HL-60 (cell line): ENCODE measurements at regions not wholly inside any gene's neighbourhood (a gene's known extent, or its start where the extent isn't known, plus 50 kb on each side); places are given as distances from the start of the nearest gene placed in this dataset.

Experiments used
- DNase-seq, 2 experiments: peaks; one replicate each; pipeline ENCODE4 v3.0.0-alpha.2; 2010 to 2020; ENCODE audit warnings: low read depth in 1 of 2, low spot score in 1 of 2
- H3K27ac ChIP-seq: fragments of 250-450 bp; sonication (Bioruptor Pico); replicated peaks from 2 replicates; pipeline ENCODE4 v1.5.1; 2020; ENCODE audit warnings: mild to moderate bottlenecking, moderate library complexity
- H3K27me3 ChIP-seq: fragments of 250-450 bp; sonication (Bioruptor Pico); 2 replicates; pipeline ENCODE4 v1.5.1; 2021; ENCODE audit warnings: mild to moderate bottlenecking, moderate library complexity; ENCODE audit not compliant: insufficient read depth, poor library complexity, severe bottlenecking
- H3K4me3 ChIP-seq: replicated peaks from 2 replicates; pipeline ENCODE4 v1.5.1; 2011; ENCODE audit warnings: mild to moderate bottlenecking, control low read depth, low read length; ENCODE audit not compliant: insufficient read depth
- GABPA ChIP-seq: IDR thresholded peaks from 2 replicates; pipeline ENCODE4 v1.6.1; 2012; ENCODE audit warnings: low read depth
- POLR2AphosphoS5 ChIP-seq: IDR thresholded peaks from 2 replicates; pipeline ENCODE4 v1.6.1; 2012; ENCODE audit warnings: low read depth
- REST ChIP-seq: IDR thresholded peaks from 2 replicates; pipeline ENCODE4 v1.6.1; 2012; ENCODE audit warnings: low read depth; ENCODE audit not compliant: insufficient replicate concordance
- SPI1 ChIP-seq: IDR thresholded peaks from 2 replicates; pipeline ENCODE4 v1.6.1; 2012; ENCODE audit warnings: low read depth, mild to moderate bottlenecking, borderline replicate concordance
- TF ChIP-seq, protein P1 (sequence below): IDR thresholded peaks from one replicate; pipeline ENCODE4 v1.5.1; 2011; ENCODE audit warnings: low read length, control low read depth, inconsistent platforms; ENCODE audit not compliant: insufficient read depth

- no peak for DNase-seq
- Histone ChIP-seq H3K4me3 (no peak overlapping the region), H3K27me3 (no peaks in the 10 kb centered on the region), H3K27ac (no peak overlapping the region)
- no peak for TF ChIP-seq POLR2AphosphoS5
- TF ChIP-seq SPI1: no peak
- TF ChIP-seq GABPA: no peak
Measured at GRCh38 chr3:16112910-16113504, 61.5 kb upstream of the GALNT15 start.

- H3K27ac ChIP-seq: no peak overlapping the region
- no peak for TF ChIP-seq GABPA
- TF ChIP-seq REST: no peak
- TF ChIP-seq SPI1: no peak
- TF ChIP-seq POLR2AphosphoS5: no peak
- TF ChIP-seq, protein P1, sequence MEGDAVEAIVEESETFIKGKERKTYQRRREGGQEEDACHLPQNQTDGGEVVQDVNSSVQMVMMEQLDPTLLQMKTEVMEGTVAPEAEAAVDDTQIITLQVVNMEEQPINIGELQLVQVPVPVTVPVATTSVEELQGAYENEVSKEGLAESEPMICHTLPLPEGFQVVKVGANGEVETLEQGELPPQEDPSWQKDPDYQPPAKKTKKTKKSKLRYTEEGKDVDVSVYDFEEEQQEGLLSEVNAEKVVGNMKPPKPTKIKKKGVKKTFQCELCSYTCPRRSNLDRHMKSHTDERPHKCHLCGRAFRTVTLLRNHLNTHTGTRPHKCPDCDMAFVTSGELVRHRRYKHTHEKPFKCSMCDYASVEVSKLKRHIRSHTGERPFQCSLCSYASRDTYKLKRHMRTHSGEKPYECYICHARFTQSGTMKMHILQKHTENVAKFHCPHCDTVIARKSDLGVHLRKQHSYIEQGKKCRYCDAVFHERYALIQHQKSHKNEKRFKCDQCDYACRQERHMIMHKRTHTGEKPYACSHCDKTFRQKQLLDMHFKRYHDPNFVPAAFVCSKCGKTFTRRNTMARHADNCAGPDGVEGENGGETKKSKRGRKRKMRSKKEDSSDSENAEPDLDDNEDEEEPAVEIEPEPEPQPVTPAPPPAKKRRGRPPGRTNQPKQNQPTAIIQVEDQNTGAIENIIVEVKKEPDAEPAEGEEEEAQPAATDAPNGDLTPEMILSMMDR: no peak
- DNase-seq: no peak
- no peaks in the 10 kb centered on the region for H3K27me3 ChIP-seq
- H3K4me3 ChIP-seq: no peak overlapping the region
Measured at GRCh38 chr3:16113704-16114103, 60.8 kb upstream of the GALNT15 start.

DNA sequence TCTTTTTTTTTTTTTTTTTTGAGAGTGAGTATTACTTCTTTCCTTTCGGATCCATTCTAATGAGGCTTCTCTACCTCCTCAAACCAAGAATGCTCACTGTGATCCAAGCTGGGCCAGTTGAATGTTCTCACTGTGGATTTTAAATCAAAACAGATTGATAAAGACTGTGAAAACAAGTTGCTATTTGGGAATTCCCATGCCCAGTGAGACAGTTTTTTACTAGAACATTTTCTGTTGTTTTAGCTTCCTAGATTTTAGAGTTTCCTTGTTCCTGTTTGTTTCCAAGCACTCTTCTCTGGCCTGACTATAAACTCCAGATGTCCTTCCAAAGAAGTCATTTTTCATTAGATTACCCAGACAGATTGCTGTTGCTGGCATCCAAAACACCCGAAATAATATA lies 60.1 kb upstream of the GALNT15 start:
- TF ChIP-seq, protein P1: no peak
- TF ChIP-seq GABPA (no peak), POLR2AphosphoS5 (no peak), SPI1 (no peak), REST (no peak)
- no peaks in the 10 kb centered on the region for H3K27me3 ChIP-seq
- H3K27ac ChIP-seq: no peak overlapping the region
- no peak for DNase-seq
- H3K4me3 ChIP-seq: no peak overlapping the region

DNA sequence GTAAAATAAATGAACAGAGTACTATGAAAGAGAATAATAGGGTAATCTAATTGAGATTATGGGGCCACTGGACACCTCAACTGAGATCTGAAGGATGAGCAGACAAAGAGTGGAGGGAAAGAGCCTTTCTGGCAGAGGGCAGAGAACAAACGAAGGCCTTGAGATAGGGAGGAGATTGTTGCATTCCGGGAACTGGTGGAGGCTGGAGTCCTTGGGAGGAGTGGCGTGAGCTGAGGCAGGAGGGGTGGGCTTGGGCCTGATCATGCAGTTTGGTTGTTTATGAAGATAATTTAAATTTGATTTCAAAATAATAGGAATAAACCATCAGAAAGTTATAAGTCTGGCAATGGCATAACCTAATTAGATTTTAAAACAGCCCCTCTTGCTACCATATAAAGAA lies 59.5 kb upstream of the GALNT15 start:
- Histone ChIP-seq H3K27me3 (no peaks in the 10 kb centered on the region), H3K4me3 (no peak overlapping the region), H3K27ac (no peak overlapping the region)
- TF ChIP-seq, protein P1: no peak
- TF ChIP-seq SPI1 (no peak), POLR2AphosphoS5 (no peak), REST (no peak), GABPA (no peak)
- no peak for DNase-seq
